ENCODE measurements at regions not wholly inside any gene's neighbourhood (a gene's known extent, or its start where the extent isn't known, plus 50 kb on each side); places are given as distances from the start of the nearest gene placed in this dataset.

- POLR2A ChIA-PET = no interaction called here
- H3K9me3 ChIP-seq (ENCODE audit: control insufficient read depth in 1 of 2, insufficient read depth in 1 of 2, low read depth in 1 of 2, low read length in 2 of 2) = peaks cover 8 to 11% of the 10 kb centered on the region in 2 experiments; a peak in 2 of 4 replicates
- no peak overlapping the region for H2AFZ ChIP-seq (ENCODE audit: low read depth, low read length, poor library complexity, severe bottlenecking)
- H3K4me3 ChIP-seq (replicated peaks in 1 of 2; ENCODE audit: low read depth in 1 of 2, low read length in 2 of 2) = no peak overlapping the region
- H3K79me2 ChIP-seq (ENCODE audit: insufficient read depth, low read length) = no peaks in the 10 kb centered on the region
- BruUV-seq (replicated peaks) = no TSS peak
- no peak overlapping the region for H3K4me2 ChIP-seq (ENCODE audit: low read length)
- H3K27me3 ChIP-seq (ENCODE audit: insufficient read depth, low read length) = no peaks in the 10 kb centered on the region
- no peak overlapping the region for H3K27ac ChIP-seq (ENCODE audit: low read depth, low read length)
- no peak overlapping the region for H3K9ac ChIP-seq (ENCODE audit: low read length)
- TF ChIP-seq CBX3 (IDR thresholded peaks at IDR 0.05; ENCODE audit: low read depth) (no peak), SRF (IDR thresholded peaks at IDR 0.05; ENCODE audit: low read depth) (no peak), ZBTB33 (IDR thresholded peaks at IDR 0.05; ENCODE audit: extremely low read depth, insufficient replicate concordance, low read length) (no peak), FOSL1 (IDR thresholded peaks at IDR 0.05; ENCODE audit: low read depth) (no peak), ZNF274 (IDR thresholded peaks at IDR 0.05; ENCODE audit: low read depth, low read length) (no peak), EZH2phosphoT487 (IDR thresholded peaks at IDR 0.05; ENCODE audit: borderline replicate concordance) (no peak), SIN3A (IDR thresholded peaks at IDR 0.05; ENCODE audit: low read depth) (no peak), CTCF (IDR thresholded peaks at IDR 0.05 in 2 of 3, conservative IDR thresholded peaks at IDR 0.05 in 1 of 3; ENCODE audit: borderline replicate concordance in 1 of 3, insufficient read depth in 1 of 3, low read depth in 2 of 3, low read length in 2 of 3) (no peak), EGR1 (IDR thresholded peaks at IDR 0.05; ENCODE audit: low read depth) (no peak), CEBPB (IDR thresholded peaks at IDR 0.05; ENCODE audit: low read depth) (no peak), REST (IDR thresholded peaks at IDR 0.05; ENCODE audit: low read depth) (no peak), ZFX (IDR thresholded peaks at IDR 0.05) (no peak), POLR2A (IDR thresholded peaks at IDR 0.05; ENCODE audit: borderline replicate concordance, extremely low read depth, insufficient read depth, insufficient read length) (no peak), EZH2 (IDR thresholded peaks at IDR 0.05) (no peak), MAX (IDR thresholded peaks at IDR 0.05) (no peak), TCF7L2 (IDR thresholded peaks at IDR 0.05; ENCODE audit: borderline replicate concordance, extremely low read depth, insufficient read depth, insufficient read length) (no peak), JUND (IDR thresholded peaks at IDR 0.05) (no peak), YY1 (IDR thresholded peaks at IDR 0.05; ENCODE audit: extremely low read depth, insufficient replicate concordance, low read depth, low read length) (no peak), POLR2AphosphoS5 (IDR thresholded peaks at IDR 0.05; ENCODE audit: low read depth, low read length) (no peak)
- H4K20me1 ChIP-seq (ENCODE audit: insufficient read depth) = no peaks in the 10 kb centered on the region
- CTCF ChIA-PET = no interaction called here
- no peaks in the 10 kb centered on the region for H3K9me2 ChIP-seq (ENCODE audit: insufficient read depth)
- RAD21 ChIA-PET (ENCODE audit: low non-redundant PET in 1 of 2, low total read pairs in 2 of 2, uncharacterized antibody in 2 of 2, unreplicated experiment in 2 of 2) = no interaction called here
- ATAC-seq = no peak
- intact Hi-C loops (cut with micrococcal nuclease) = no loop called here
- DNase-seq (ENCODE audit: low read depth, low spot score) = no peak
- no peaks in the 10 kb centered on the region for H3K4me1 ChIP-seq (ENCODE audit: control insufficient read depth in 1 of 2, insufficient read depth in 2 of 2, low read length in 2 of 2)
- no peaks in the 10 kb centered on the region for H3K36me3 ChIP-seq (ENCODE audit: control insufficient read depth in 1 of 2, insufficient read depth in 2 of 2, low read length in 2 of 2)
Measured at GRCh38 chr10:53748319-53748718, 975.7 kb upstream of the MBL2 start.
